GM21381 (cell line): ENCODE measurements at regions not wholly inside any gene's neighbourhood (a gene's known extent, or its start where the extent isn't known, plus 50 kb on each side); places are given as distances from the start of the nearest gene placed in this dataset.

ENCODE experiments used
- ATAC-seq: cut with Tn5 transposase; IDR thresholded peaks from one replicate; pipeline ENCODE4 v1.9.1; 2021; ENCODE audit warnings: mild to moderate bottlenecking, moderate library complexity; ENCODE audit not compliant: unreplicated experiment

DNA sequence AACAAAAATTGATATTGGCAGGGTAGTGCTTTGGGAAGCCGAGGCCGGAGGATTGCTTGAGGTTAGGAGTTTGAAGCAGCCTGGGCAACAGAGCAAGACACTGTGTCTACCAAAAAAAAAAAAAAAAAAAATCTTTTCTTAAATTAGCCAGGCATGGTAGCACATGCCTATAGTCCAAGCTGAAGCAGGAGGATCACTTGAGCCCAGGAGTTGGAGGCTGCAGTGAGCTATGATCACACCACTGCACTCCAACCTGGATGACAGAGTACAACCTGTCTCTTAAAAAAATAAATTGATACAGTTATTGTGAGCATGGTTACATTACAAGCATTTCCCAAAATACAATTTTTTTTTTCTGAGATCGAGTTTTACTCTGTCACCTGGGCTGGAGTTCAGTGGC, 59.4 kb upstream of the SVIL start:
- ATAC-seq: no peak

GRCh38 chr10:29692121-29692539, 57.4 kb upstream of the SVIL start:
- ATAC-seq: no peak

- ATAC-seq: no peak
Measured at GRCh38 chr10:29691564-29692072, 56.8 kb upstream of the SVIL start.

DNA sequence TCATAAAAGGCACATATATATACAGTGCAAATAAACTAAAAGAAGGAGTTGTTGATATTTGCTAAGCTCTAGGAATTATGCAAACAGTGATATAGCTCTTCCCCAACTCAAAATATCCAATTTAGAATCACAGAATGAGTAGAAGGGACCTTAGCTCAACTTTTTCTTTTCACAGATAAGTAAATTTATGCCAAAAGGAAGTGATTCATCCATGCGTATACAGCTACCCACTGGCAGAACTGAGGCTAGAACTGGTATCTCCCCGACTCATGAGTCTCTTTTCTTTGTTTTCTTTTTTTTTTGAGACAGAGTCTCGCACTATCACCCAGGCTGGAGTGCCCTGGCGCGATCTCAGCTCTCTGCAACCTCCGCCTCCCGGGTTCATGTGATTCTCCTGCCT, 54.2 kb upstream of the SVIL start:
- no peak for ATAC-seq

GRCh38 chr10:29688230-29688661, 53.5 kb upstream of the SVIL start:
- ATAC-seq: no peak

GRCh38 chr10:29687421-29688164, 52.8 kb upstream of the SVIL start:
- no peak for ATAC-seq

GRCh38 chr10:29685506-29685905, 50.7 kb upstream of the SVIL start:
- ATAC-seq: no peak
